Globus pallidus (tissue), 1 donor: ENCODE measurements at regions not wholly inside any gene's neighbourhood (a gene's known extent, or its start where the extent isn't known, plus 50 kb on each side); places are given as distances from the start of the nearest gene placed in this dataset.
A peak's percentile ranks its signal among the peaks of the same experiment; 100 is the strongest.

Source experiments
- DNase-seq: peaks from one replicate; pipeline ENCODE4 v3.0.0-alpha.2; 2015; ENCODE audit warnings: low spot score

DNA sequence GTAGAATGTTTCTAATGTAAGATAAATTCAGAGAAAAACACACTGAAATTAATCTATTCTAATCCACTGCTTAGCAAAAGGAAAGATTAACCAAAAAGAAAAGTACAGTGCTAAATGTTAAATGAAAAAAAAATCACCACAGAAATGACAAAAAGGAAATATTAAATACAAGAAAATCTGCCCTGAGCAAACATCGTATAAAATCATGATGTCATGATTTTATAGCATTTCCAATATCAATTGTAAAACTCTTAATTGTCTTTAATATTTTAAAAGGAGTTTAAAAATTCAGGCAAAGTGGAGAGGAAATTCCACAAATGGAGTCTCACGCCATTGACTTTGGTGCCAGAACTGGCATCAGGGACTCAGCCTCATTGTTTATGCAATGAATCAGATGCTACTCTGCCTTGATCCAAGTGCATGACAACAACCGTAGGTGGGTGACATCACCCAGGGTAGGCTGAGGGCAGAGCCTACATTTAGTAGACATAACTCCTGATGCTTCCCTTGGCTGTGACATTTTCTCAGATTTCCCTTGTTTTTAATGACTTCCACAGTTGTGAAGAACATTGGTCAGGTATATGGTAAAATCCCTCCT is 696.8 kb downstream of the SEMA5A start:
- no peak for DNase-seq

DNA sequence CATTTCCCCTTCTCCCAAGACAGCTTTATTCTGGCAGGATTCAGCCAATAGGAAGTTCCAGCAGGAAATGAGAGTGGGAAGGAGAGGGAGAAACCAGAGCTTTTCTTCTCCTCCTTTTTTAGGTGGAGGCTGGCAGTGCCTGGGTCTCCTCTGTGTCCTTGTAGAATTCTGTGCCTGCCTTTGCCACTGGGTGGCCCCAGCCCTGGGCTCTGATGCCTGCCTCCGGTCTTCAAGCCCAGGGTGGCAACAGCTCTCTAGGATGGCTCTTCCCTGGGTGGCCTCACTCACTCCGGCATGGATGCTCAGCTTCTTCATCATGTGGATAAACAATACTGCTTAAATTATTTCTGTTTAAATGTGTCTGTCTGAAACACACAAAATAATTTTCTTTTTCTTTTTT is 694.8 kb downstream of the SEMA5A start:
- no peak for DNase-seq

DNA sequence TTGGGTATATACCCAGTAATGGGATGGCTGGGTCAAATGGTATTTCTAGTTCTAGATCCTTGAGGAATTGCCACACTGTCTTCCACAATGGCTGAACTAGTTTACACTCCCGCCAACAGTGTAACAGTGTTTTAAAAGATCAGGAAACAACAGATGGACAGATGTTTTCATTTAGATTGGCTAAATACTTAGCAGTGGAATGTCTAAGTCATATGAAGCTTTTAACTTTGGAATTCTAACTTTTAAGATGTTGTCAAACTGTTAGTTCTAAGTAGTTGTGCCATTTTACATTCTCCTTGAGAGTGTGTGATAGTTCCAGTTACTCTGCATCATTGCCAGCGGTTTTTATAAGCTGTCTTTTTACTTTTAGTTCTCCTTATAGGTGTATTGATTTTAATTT is 688.8 kb downstream of the SEMA5A start:
- no peak for DNase-seq

GRCh38 chr5:8861764-8862163 is 684.1 kb downstream of the SEMA5A start:
- DNase-seq = no peak

- no peak for DNase-seq
Observed at GRCh38 chr5:8864053-8864452, 681.8 kb downstream of the SEMA5A start.

GRCh38 chr5:8865266-8865665 is 680.6 kb downstream of the SEMA5A start:
- no peak for DNase-seq

GRCh38 chr5:8865686-8866374 is 680.0 kb downstream of the SEMA5A start:
- peak; percentile 54 for DNase-seq

- no peak for DNase-seq
Observed at GRCh38 chr5:8868283-8868682, 677.6 kb downstream of the SEMA5A start.

DNA sequence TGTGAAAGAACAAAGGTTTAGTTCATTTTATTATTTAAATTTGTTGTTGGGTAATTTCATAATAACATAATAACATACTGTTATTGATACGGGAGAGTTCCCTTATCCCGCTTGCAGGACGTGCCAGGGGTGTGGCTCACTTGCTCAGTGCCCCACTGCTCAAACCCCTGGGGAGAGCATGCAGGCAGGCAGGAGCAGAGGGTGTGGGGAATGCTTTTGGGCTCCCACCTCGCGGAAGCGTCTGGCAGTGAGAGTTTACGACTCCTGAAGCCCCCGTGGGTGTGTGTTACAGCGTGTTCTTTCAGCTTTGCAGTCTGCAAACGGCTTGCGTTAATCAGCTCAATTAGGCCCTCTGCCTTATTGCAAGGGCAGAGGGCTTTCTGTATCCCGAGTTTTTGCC is 675.9 kb downstream of the SEMA5A start:
- no peak for DNase-seq

DNA sequence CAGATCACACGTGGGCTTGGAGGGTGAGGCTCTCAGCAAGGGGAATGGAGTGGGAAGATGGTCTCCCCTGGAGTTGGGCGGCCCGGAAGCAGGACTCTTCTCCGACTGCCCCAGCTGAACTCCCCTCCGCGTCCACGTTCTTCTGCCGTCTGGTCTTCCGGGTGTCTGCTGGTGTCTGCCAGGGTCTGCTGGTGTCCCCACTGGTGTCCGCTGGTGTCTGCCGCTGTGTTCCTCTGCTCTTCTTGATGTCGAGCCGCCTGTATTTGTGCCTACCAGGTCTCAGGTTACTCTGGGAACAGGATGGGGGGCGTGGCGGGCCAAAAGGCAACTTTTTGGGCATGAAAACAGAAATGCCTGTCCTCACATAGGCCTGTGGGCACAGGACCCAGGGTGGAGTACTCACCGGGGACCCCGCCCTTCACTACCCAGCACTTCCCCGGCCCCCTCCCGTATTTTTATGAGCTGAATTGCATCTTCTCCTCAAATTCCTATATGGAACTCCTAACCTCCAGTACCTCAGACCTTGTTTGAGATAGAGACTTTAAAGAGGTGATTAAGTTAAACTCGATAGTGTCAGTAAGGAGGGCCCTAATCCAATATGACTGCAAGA is 675.4 kb downstream of the SEMA5A start:
- no peak for DNase-seq

DNA sequence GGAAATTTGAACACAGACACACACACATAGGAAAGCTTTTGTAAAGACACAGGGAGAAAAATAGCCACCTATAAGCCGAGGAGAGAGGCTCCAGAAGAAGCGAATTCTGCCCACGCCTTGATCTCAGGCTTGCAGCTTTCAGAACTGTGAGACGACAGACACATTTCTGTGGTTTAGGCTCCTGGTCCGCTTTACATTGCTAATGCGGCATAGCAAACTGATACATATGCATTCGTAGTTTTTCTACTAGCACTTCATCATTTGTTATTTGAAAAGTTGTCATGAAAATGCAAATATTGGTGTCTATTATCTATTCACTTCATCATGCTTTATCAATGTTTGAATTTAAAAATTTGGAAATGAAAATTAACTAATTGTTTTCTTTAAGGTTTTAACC is 674.9 kb downstream of the SEMA5A start:
- DNase-seq = no peak

- DNase-seq = no peak
Observed at GRCh38 chr5:8871446-8871845, 674.4 kb downstream of the SEMA5A start.

DNA sequence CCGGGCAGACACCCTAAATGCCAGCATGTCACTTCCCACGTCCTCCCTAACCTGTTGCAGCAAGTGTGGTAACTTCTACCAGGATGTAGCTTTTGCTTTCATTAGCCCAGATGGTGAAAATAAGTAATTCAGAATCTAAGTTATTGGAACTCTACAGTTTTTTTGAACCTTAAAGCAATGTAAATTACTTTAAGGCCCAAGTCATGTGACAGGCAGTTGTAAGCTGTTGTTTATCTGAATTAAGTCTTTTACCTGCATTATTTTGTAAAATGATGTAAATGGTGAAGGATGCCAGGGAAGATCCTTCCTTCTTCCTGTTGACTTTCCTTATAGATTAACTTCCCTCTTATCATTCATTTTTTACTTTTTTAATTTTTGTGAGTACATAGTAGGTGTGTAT is 670.2 kb downstream of the SEMA5A start:
- no peak for DNase-seq

GRCh38 chr5:8879248-8879647 is 666.6 kb downstream of the SEMA5A start:
- DNase-seq = no peak

DNA sequence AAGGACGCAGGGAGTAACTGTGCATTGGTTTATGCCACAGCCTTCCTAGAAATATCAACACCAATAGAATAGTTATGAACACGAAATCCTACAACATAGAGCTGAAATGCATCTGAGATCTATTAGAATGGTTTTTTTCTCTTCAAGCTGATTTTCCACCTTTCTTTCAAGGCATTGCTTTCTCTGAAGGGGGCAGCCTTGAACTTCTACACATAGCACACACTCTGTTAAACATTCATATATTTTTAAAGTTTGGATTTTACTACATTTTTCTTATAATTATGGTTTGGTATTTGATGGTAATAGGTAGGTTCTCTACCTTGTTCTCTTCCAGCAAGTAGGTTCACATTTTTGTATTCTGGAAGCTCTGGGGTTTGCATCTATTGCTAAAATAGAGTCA is 661.8 kb downstream of the SEMA5A start:
- no peak for DNase-seq

DNA sequence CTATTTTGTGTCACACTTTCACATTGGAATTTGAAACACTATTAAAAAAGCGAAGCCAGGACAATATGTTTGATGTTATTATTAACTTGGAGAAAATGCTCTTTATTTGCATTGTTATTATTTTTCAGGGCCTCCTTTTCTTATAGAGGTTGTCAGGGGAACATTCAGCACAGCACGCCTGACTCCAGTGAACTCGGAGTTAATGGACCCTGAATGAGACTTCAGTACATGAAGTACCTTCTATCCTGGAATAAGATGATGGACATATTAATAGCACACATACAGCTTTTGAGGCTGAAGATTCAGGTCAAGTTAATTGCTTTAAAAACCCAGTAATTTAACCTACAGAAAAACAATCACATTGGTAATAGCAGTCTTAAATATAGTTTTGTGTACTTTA is 652.9 kb downstream of the SEMA5A start:
- DNase-seq = no peak

- no peak for DNase-seq
Observed at GRCh38 chr5:8894031-8894430, 651.8 kb downstream of the SEMA5A start.

GRCh38 chr5:8895062-8895461 is 650.8 kb downstream of the SEMA5A start:
- DNase-seq = no peak

DNA sequence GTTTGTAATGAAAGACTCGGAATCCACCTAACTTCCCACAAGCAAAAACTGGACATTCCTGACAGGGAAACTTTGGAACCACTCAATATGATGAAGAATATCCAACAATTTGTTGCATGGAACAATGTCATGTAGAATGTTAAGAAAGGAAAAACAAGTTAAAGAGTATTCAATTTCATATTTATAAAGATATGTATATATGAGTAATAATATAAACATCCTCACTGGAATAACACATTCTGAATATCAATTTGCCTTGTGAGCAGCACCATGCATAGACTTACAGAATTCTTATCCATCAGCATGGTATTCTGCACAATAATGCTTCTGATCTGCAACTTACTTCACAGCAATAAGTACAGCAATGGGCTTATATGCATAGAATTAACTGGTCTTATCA is 650.3 kb downstream of the SEMA5A start:
- no peak for DNase-seq

- DNase-seq = no peak
Observed at GRCh38 chr5:8897316-8897715, 648.6 kb downstream of the SEMA5A start.

- DNase-seq = no peak
Observed at GRCh38 chr5:8905021-8905420, 640.9 kb downstream of the SEMA5A start.

DNA sequence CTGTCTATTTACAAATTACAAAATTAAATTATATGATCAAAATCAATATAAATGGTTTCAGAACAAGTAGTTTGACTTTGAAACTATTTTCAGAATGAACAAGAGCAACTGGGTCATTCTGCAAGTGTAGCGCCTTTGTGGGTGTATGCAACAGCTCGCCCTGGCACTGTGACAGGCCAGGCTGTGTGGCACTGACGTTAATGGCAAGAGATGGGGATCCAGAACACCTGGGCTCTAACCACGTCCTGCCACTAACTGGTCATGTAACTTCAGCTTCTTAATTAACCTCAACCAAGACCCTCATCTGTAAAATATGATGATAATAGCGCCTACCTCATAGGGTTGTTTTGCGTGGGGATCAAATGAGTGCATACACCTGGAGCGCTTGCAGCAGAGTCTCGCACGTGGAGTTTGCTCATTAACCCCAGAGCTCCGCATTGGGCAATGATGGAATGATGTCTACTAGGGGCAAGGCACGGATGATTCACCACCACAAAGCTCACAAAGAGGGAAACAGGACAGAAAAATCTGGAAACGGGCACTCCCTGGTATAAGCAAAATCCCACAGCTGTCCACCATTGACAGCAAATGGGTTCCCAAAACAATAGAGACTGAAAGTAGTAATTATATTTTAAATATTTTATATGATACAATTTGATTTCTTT is 639.4 kb downstream of the SEMA5A start:
- no peak for DNase-seq

- no peak for DNase-seq
Observed at GRCh38 chr5:8907168-8907868, 638.6 kb downstream of the SEMA5A start.
